HCT116 (cell line): ENCODE measurements at regions not wholly inside any gene's neighbourhood (a gene's known extent, or its start where the extent isn't known, plus 50 kb on each side); places are given as distances from the start of the nearest gene placed in this dataset.

Experiments
- ATAC-seq: fragments of 200-7000 bp; cut with Tn5 transposase; 2 replicates; pipeline ENCODE4 v1.9.1; 2020; ENCODE audit warnings: mild to moderate bottlenecking, moderate library complexity
- BruUV-seq: library from RNA; stranded (reverse); fragments of 400-500 nt; replicated peaks from 2 replicates; lab custom pipeline; 2021; lab: Mats Ljungman, UMichigan
- CTCF ChIA-PET: fragments of 300-600 bp; sonication (Branson Sonifier 250); formaldehyde crosslinking; loops from one replicate; lab custom pipeline; 2021; ENCODE audit warnings: antibody characterized with exemption; lab: Charles Lee
- POLR2A ChIA-PET: fragments of 300-600, 350-600 bp; sonication (Branson Sonifier 250); formaldehyde crosslinking; loops from one replicate; lab custom pipeline; 2021; ENCODE audit warnings: antibody characterized with exemption; lab: Charles Lee
- RAD21 ChIA-PET, 2 experiments: fragments of 300-600 bp; sonication (Branson Sonifier 250); formaldehyde crosslinking; loops; one replicate each; lab custom pipeline; 2023; ENCODE audit warnings: low total read pairs in 2 of 2; ENCODE audit not compliant: uncharacterized antibody in 2 of 2, unreplicated experiment in 2 of 2, low non-redundant PET in 1 of 2; lab: Charles Lee
- DNase-seq: peaks from one replicate; pipeline ENCODE4 v3.0.0-alpha.2; 2010; ENCODE audit warnings: low read depth, low spot score
- H2AFZ ChIP-seq: fragments of 200-600 bp; shearing (Covaris generic), sonication (generic); 2 replicates; pipeline ENCODE4 v1.6.1; 2017; ENCODE audit warnings: low read depth, mixed run types, mixed read lengths, antibody characterized with exemption, low read length; ENCODE audit not compliant: poor library complexity, severe bottlenecking
- H3K27ac ChIP-seq: 2 replicates; pipeline ENCODE4 v1.5.1; 2012; ENCODE audit warnings: low read depth, low read length
- H3K27me3 ChIP-seq: fragments of 200-600 bp; sonication (generic); 2 replicates; pipeline ENCODE4 v1.6.1; 2016; ENCODE audit warnings: mixed run types, low read length, mixed read lengths; ENCODE audit not compliant: insufficient read depth
- H3K36me3 ChIP-seq, 2 experiments: fragments of 200-500 bp in 1 of 2; fragments of 200-600 bp in 1 of 2; sonication (Bioruptor generic) in 1 of 2; sonication (generic) in 1 of 2; 2 replicates each; pipeline versions ENCODE4 v1.5.1 to v1.6.1; 2014 to 2016; ENCODE audit warnings: low read length in 2 of 2, inconsistent platforms in 1 of 2, mixed read lengths in 1 of 2, mixed run types in 1 of 2; ENCODE audit not compliant: insufficient read depth in 2 of 2, control insufficient read depth in 1 of 2
- H3K4me1 ChIP-seq, 2 experiments: fragments of 200-600 bp in 1 of 2; sonication (generic) in 1 of 2; 2 replicates each; pipeline versions ENCODE4 v1.5.1 to v1.6.1; 2012 to 2017; ENCODE audit warnings: low read length in 2 of 2, inconsistent platforms in 1 of 2, mild to moderate bottlenecking in 1 of 2, mixed read lengths in 1 of 2, mixed run types in 1 of 2, moderate library complexity in 1 of 2; ENCODE audit not compliant: insufficient read depth in 2 of 2, control insufficient read depth in 1 of 2
- H3K4me2 ChIP-seq: fragments of 200-600 bp; sonication (generic); 2 replicates; pipeline ENCODE4 v1.6.1; 2017; ENCODE audit warnings: mixed run types, low read length, mixed read lengths
- H3K4me3 ChIP-seq, 2 experiments: fragments of 200-600 bp in 1 of 2; sonication (generic) in 1 of 2; replicated peaks in 1 of 2; 2 replicates each; pipeline ENCODE4 v1.5.1; 2011 to 2016; ENCODE audit warnings: low read length in 2 of 2, control low read depth in 1 of 2, low read depth in 1 of 2, mild to moderate bottlenecking in 1 of 2, mixed read lengths in 1 of 2, mixed run types in 1 of 2
- H3K79me2 ChIP-seq: fragments of 200-600 bp; sonication (generic); 2 replicates; pipeline ENCODE4 v1.6.1; 2017; ENCODE audit warnings: mild to moderate bottlenecking, mixed run types, low read length, moderate library complexity, mixed read lengths; ENCODE audit not compliant: insufficient read depth
- H3K9ac ChIP-seq: fragments of 200-600 bp; sonication (generic); 2 replicates; pipeline ENCODE4 v1.6.1; 2016; ENCODE audit warnings: low read length, mixed read lengths
- H3K9me2 ChIP-seq: fragments of 200-600 bp; sonication (generic), shearing (Covaris generic); 2 replicates; pipeline ENCODE4 v1.6.1; 2017; ENCODE audit warnings: mixed run types, mild to moderate bottlenecking, moderate library complexity; ENCODE audit not compliant: insufficient read depth
- H3K9me3 ChIP-seq, 2 experiments: fragments of 200-500 bp in 1 of 2; fragments of 200-600 bp in 1 of 2; sonication (Bioruptor generic) in 1 of 2; sonication (generic) in 1 of 2; 2 replicates each; pipeline ENCODE4 v1.6.1; 2014 to 2017; ENCODE audit warnings: low read length in 2 of 2, mixed read lengths in 2 of 2, inconsistent platforms in 1 of 2, low read depth in 1 of 2, mild to moderate bottlenecking in 1 of 2, mixed run types in 1 of 2, moderate library complexity in 1 of 2; ENCODE audit not compliant: control insufficient read depth in 1 of 2, insufficient read depth in 1 of 2
- H4K20me1 ChIP-seq: fragments of 200-600 bp; sonication (generic), shearing (Covaris generic); 2 replicates; pipeline ENCODE4 v1.6.1; 2017; ENCODE audit warnings: mixed run types, mild to moderate bottlenecking, moderate library complexity; ENCODE audit not compliant: insufficient read depth
- ATF3 ChIP-seq: IDR thresholded peaks from 2 replicates; pipeline ENCODE4 v1.6.1; 2012
- CBX3 ChIP-seq: IDR thresholded peaks from 2 replicates; pipeline ENCODE4 v1.6.1; 2012; ENCODE audit warnings: low read depth
- EGR1 ChIP-seq: IDR thresholded peaks from 2 replicates; pipeline ENCODE4 v1.6.1; 2012; ENCODE audit warnings: low read depth
- ELF1 ChIP-seq: IDR thresholded peaks from 2 replicates; pipeline ENCODE4 v1.6.1; 2012; ENCODE audit warnings: low read depth, borderline replicate concordance
- EZH2 ChIP-seq: fragments of 200-600 bp; sonication (generic); IDR thresholded peaks from 2 replicates; pipeline ENCODE4 v1.6.1; 2017; ENCODE audit warnings: antibody characterized with exemption, mixed run types
- FOSL1 ChIP-seq: IDR thresholded peaks from 2 replicates; pipeline ENCODE4 v1.6.1; 2012; ENCODE audit warnings: low read depth
- POLR2A ChIP-seq: IDR thresholded peaks from 2 replicates; pipeline ENCODE4 v1.7.0; 2011; ENCODE audit warnings: borderline replicate concordance; ENCODE audit not compliant: insufficient read depth, insufficient read length; ENCODE audit errors: extremely low read depth
- RAD21 ChIP-seq: IDR thresholded peaks from 2 replicates; pipeline ENCODE4 v1.6.1; 2012; ENCODE audit warnings: low read depth, mild to moderate bottlenecking
- REST ChIP-seq: IDR thresholded peaks from 2 replicates; pipeline ENCODE4 v1.6.1; 2012; ENCODE audit warnings: low read depth
- SIN3A ChIP-seq: IDR thresholded peaks from 2 replicates; pipeline ENCODE4 v1.6.1; 2012; ENCODE audit warnings: low read depth
- SP1 ChIP-seq: IDR thresholded peaks from 2 replicates; pipeline ENCODE4 v1.6.1; 2012; ENCODE audit warnings: low read depth
- SRF ChIP-seq: IDR thresholded peaks from 2 replicates; pipeline ENCODE4 v1.6.1; 2012; ENCODE audit warnings: low read depth
- TCF7L2 ChIP-seq: IDR thresholded peaks from 2 replicates; pipeline ENCODE4 v1.7.0; 2011; ENCODE audit warnings: borderline replicate concordance, inconsistent platforms; ENCODE audit not compliant: insufficient read depth, insufficient read length; ENCODE audit errors: extremely low read depth
- YY1 ChIP-seq: IDR thresholded peaks from 2 replicates; pipeline ENCODE4 v1.6.1; 2011; ENCODE audit warnings: low read length, low read depth, moderate library complexity, mild to moderate bottlenecking; ENCODE audit not compliant: insufficient replicate concordance; ENCODE audit errors: extremely low read depth
- ZBTB33 ChIP-seq: IDR thresholded peaks from 2 replicates; pipeline ENCODE4 v1.6.1; 2011; ENCODE audit warnings: mild to moderate bottlenecking, low read length, moderate library complexity; ENCODE audit not compliant: insufficient replicate concordance; ENCODE audit errors: extremely low read depth
- ZNF274 ChIP-seq: fragments of 200-500 bp; sonication (Bioruptor generic); IDR thresholded peaks from 2 replicates; pipeline ENCODE4 v1.6.1; 2014; ENCODE audit warnings: mild to moderate bottlenecking, low read depth, low read length, inconsistent platforms
- intact Hi-C: fragments of 100-400 bp; cut with micrococcal nuclease; formaldehyde crosslinking; loops from 2 replicates; pipeline ENCODE4 v1.10.0; 2022
- TF ChIP-seq, protein P1 (sequence below): IDR thresholded peaks from 2 replicates; pipeline ENCODE4 v1.6.1; 2012
- TF ChIP-seq, protein P2 (sequence below), 3 experiments: fragments of 200-600 bp in 1 of 3; sonication (generic) in 1 of 3; IDR thresholded peaks in 2 of 3; conservative IDR thresholded peaks in 1 of 3; 2 replicates each; pipeline ENCODE4 v1.5.1; 2012 to 2017; ENCODE audit warnings: low read depth in 2 of 3, low read length in 2 of 3, antibody characterized with exemption in 1 of 3, borderline replicate concordance in 1 of 3, control low read depth in 1 of 3, mild to moderate bottlenecking in 1 of 3, mixed read lengths in 1 of 3, mixed run types in 1 of 3, moderate library complexity in 1 of 3; ENCODE audit not compliant: insufficient read depth in 1 of 3

DNA sequence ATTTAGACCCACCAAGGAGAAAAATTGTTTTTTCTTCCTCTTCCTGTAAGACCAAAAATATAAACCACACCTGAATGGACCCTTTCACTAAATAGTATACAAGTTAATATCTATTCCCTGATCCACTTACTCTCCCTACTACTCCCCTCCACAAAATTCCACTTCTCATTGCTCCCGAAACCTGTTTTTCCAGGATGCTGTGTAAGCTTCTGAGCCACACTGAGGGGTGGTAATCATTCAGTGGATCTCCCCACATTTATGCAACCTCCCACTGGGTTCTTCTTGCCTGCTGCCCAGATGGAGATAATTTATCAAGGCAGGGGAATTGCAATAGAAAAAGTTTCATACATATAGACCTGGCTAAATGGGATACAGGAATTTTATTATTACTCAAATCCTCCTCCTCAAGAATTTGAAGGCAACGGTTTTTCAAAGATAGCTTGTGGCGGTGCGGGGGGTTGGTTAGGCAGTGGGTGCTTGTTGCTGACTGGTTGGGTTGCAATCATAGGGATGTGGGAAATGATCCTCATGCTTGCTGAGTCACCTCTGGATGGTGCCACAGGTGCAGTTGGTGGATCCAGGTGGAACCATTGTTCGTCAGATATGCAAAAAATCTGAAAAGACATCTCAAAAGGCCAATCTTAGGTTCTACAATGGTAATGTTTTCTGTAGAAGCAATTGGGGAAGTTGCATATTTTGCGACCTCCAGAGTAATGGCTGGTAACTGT is 970.3 kb downstream of the CNTNAP5 start:
- ATAC-seq (no peak), DNase-seq (no peak)
- no peaks in the 10 kb centered on the region for H3K4me1 ChIP-seq
- no peak overlapping the region for H3K9ac ChIP-seq
- intact Hi-C loops: no loop called here
- no peak for TF ChIP-seq SP1
- TF ChIP-seq EZH2: no peak
- TF ChIP-seq RAD21: no peak
- no peak for TF ChIP-seq CBX3
- TF ChIP-seq SRF: no peak
- no peak for TF ChIP-seq ELF1
- TF ChIP-seq ZNF274: no peak
- TF ChIP-seq FOSL1: no peak
- TF ChIP-seq, protein P1, sequence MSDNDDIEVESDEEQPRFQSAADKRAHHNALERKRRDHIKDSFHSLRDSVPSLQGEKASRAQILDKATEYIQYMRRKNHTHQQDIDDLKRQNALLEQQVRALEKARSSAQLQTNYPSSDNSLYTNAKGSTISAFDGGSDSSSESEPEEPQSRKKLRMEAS: no peak
- TF ChIP-seq, protein P2, sequence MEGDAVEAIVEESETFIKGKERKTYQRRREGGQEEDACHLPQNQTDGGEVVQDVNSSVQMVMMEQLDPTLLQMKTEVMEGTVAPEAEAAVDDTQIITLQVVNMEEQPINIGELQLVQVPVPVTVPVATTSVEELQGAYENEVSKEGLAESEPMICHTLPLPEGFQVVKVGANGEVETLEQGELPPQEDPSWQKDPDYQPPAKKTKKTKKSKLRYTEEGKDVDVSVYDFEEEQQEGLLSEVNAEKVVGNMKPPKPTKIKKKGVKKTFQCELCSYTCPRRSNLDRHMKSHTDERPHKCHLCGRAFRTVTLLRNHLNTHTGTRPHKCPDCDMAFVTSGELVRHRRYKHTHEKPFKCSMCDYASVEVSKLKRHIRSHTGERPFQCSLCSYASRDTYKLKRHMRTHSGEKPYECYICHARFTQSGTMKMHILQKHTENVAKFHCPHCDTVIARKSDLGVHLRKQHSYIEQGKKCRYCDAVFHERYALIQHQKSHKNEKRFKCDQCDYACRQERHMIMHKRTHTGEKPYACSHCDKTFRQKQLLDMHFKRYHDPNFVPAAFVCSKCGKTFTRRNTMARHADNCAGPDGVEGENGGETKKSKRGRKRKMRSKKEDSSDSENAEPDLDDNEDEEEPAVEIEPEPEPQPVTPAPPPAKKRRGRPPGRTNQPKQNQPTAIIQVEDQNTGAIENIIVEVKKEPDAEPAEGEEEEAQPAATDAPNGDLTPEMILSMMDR (IDR thresholded peaks at IDR 0.05 in 2 of 3, conservative IDR thresholded peaks at IDR 0.05 in 1 of 3; ENCODE audit: borderline replicate concordance in 1 of 3, insufficient read depth in 1 of 3, low read depth in 2 of 3, low read length in 2 of 3): no peak
- TF ChIP-seq YY1: no peak
- no peak for TF ChIP-seq SIN3A
- TF ChIP-seq REST: no peak
- TF ChIP-seq EGR1: no peak
- no peak for TF ChIP-seq ZBTB33
- TF ChIP-seq TCF7L2: no peak
- TF ChIP-seq POLR2A: no peak
- TF ChIP-seq ATF3: no peak
- H3K79me2 ChIP-seq: no peaks in the 10 kb centered on the region
- no peaks in the 10 kb centered on the region for H4K20me1 ChIP-seq
- no peaks in the 10 kb centered on the region for H3K27me3 ChIP-seq
- no peak overlapping the region for H3K4me3 ChIP-seq
- POLR2A ChIA-PET: no interaction called here
- CTCF ChIA-PET: no interaction called here
- no peaks in the 10 kb centered on the region for H3K36me3 ChIP-seq
- H3K9me3 ChIP-seq: peaks cover 11 to 17% of the 10 kb centered on the region in 2 experiments; a peak in 2 of 4 replicates
- H2AFZ ChIP-seq: no peak overlapping the region
- no TSS peak for BruUV-seq
- no peak overlapping the region for H3K4me2 ChIP-seq
- RAD21 ChIA-PET: no interaction called here
- no peaks in the 10 kb centered on the region for H3K9me2 ChIP-seq
- no peak overlapping the region for H3K27ac ChIP-seq
